RWPE2 (cell line): ENCODE measurements at regions not wholly inside any gene's neighbourhood (a gene's known extent, or its start where the extent isn't known, plus 50 kb on each side); places are given as distances from the start of the nearest gene placed in this dataset.

ENCODE experiments used
- ATAC-seq: fragments of 200-7000 bp; cut with Tn5 transposase; 3 replicates; pipeline ENCODE4 v1.9.1; 2021; ENCODE audit warnings: low read depth
- DNase-seq: peaks from one replicate; pipeline ENCODE4 v3.0.0-alpha.2; 2020; ENCODE audit warnings: low spot score
- H3K27ac ChIP-seq: fragments of 450-650 bp; 2 replicates; pipeline ENCODE4 v1.5.1; 2017; ENCODE audit warnings: mild to moderate bottlenecking; ENCODE audit not compliant: poor library complexity, severe bottlenecking
- H3K27me3 ChIP-seq: fragments of 250-450 bp; sonication (Bioruptor Pico); 2 replicates; pipeline ENCODE4 v1.5.1; 2021; ENCODE audit warnings: mild to moderate bottlenecking, moderate library complexity; ENCODE audit not compliant: insufficient read depth, poor library complexity, severe bottlenecking
- H3K36me3 ChIP-seq: fragments of 250-450 bp; sonication (Bioruptor Pico); 2 replicates; pipeline ENCODE4 v1.5.1; 2020; ENCODE audit warnings: low read depth, mild to moderate bottlenecking, moderate library complexity
- H3K4me1 ChIP-seq: fragments of 250-450 bp; sonication (Bioruptor Pico); 2 replicates; pipeline ENCODE4 v1.5.1; 2021; ENCODE audit warnings: mild to moderate bottlenecking, moderate library complexity; ENCODE audit not compliant: insufficient read depth, poor library complexity, severe bottlenecking
- H3K4me3 ChIP-seq: fragments of 250-450 bp; sonication (Bioruptor Pico); 2 replicates; pipeline ENCODE4 v1.5.1; 2021; ENCODE audit warnings: mild to moderate bottlenecking, moderate library complexity; ENCODE audit not compliant: severe bottlenecking
- H3K9me3 ChIP-seq: fragments of 250-450 bp; sonication (Bioruptor Pico); 2 replicates; pipeline ENCODE4 v1.5.1; 2021; ENCODE audit warnings: mild to moderate bottlenecking, moderate library complexity; ENCODE audit not compliant: severe bottlenecking
- CTCF ChIP-seq: fragments of 450-650 bp; IDR thresholded peaks from one replicate; pipeline ENCODE4 v1.5.1; 2017; ENCODE audit warnings: mild to moderate bottlenecking, moderate library complexity; ENCODE audit not compliant: poor library complexity, severe bottlenecking

- Histone ChIP-seq H3K36me3 (no peaks in the 10 kb centered on the region), H3K4me1 (peaks cover 10% of the 10 kb centered on the region), H3K4me3 (no peak overlapping the region), H3K9me3 (no peaks in the 10 kb centered on the region), H3K27me3 (no peaks in the 10 kb centered on the region), H3K27ac (peak overlapping the region; percentile 9)
- DNase-seq (no peak), ATAC-seq (peak; percentile 52; the same call in 2 of the 3 replicates)
- TF ChIP-seq CTCF, result no peak
Measured at GRCh38 chr1:48047116-48047515, 49.9 kb upstream of the TRABD2B start.
